Epithelial cell of proximal tubule (primary cell): ENCODE measurements at regions not wholly inside any gene's neighbourhood (a gene's known extent, or its start where the extent isn't known, plus 50 kb on each side); places are given as distances from the start of the nearest gene placed in this dataset.

ENCODE experiments used
- DNase-seq: peaks from one replicate; pipeline ENCODE4 v3.0.0-alpha.2; 2011; ENCODE audit warnings: low read depth
- H3K4me3 ChIP-seq: 2 replicates; pipeline ENCODE4 v1.5.1; 2011; ENCODE audit warnings: low read depth, mild to moderate bottlenecking, low read length
- CTCF ChIP-seq: conservative IDR thresholded peaks from 2 replicates; pipeline ENCODE4 v1.5.1; 2012; ENCODE audit warnings: low read depth, mild to moderate bottlenecking, low read length

GRCh38 chr11:128259816-128260215 lies 327.5 kb downstream of the ETS1 start:
- no peak for DNase-seq
- H3K4me3 ChIP-seq: no peak overlapping the region
- no peak for TF ChIP-seq CTCF

GRCh38 chr11:128254941-128255340 lies 332.4 kb downstream of the ETS1 start:
- TF ChIP-seq CTCF: no peak

DNA sequence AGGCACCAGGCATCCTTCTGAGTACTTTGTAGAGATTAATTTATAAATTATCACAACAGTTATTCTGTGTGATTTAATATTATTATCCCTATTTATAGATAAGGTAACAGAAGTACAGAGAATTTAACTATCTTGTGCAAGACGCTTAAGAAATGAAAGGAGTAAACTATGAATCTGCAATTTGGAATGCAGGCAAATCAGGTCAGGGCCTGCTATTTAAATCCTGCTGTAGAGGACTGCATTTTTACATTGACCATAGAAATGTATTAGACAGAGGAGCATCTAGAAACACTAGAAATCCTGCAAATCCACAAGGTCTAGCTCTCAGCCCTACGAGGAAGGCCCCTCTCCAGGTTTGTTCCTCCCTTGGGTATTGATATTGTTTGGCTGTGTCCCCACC lies 336.2 kb downstream of the ETS1 start:
- TF ChIP-seq CTCF: no peak
- H3K4me3 ChIP-seq: no peak overlapping the region
- no peak for DNase-seq

More at GRCh38 chr11:128254941-128255340, 332.4 kb downstream of the ETS1 start:
- H3K4me3 ChIP-seq: no peak overlapping the region
- DNase-seq: no peak

GRCh38 chr11:128250482-128250881 lies 336.9 kb downstream of the ETS1 start:
- H3K4me3 ChIP-seq: no peak overlapping the region
- no peak for TF ChIP-seq CTCF
- no peak for DNase-seq

DNA sequence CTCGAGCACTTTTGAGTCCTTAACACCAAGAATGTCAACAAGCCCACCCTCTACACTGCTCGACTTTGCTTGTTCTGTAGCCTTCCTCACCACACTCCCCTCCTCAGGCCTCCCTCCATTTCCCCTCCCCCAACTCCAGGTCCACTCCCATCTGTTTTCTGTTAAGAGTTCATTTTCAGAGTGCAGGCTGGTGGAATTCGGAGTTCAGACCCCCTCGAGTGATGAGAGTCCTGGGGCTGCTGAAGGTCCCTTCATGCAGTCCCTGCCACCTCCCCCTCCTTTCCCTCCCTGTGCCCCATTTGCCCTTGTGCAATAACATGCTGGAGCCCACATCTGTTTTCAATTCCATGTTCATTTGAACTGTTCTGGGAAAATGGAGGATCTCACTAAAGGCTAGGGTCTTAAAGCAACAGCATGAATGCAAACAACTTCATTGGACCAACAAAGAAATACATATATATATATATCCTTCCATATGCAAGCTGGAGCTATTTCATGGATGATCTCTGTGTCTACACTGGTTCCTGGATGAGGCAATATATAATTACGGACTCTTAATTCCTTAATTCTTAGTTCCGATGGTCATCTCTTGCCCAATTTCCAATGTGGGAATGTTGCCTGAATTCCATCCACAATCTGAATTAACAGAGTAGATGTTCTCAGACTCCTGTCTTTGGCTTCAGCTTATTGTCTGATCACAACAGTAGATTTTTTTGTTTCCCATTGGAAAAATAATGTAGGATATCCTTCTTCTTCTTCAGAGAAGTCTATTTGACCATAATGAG lies 340.4 kb downstream of the ETS1 start:
- H3K4me3 ChIP-seq: no peak overlapping the region
- TF ChIP-seq CTCF: no peak
- no peak for DNase-seq

DNA sequence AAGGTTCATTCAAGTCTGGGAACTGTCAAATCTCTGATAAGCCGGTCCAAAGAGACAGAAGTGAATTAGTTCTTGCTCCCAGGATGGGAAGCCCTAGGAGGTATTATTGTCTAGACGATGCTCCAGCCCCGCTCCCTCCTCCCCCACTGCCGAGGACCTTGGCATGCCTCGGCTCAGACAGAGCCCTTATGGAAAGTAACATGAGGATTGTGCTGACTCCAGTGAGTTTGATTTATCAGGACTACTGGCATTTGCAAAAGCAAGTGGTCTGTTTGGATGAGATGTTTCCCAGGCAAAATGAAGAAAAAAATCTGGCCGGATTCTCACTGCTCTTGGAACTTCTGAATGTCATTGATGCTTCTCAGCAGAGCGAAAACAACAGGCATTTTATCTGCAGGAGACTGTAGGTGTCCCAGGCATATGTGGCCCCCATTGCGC lies 341.0 kb downstream of the ETS1 start:
- H3K4me3 ChIP-seq: no peak overlapping the region
- TF ChIP-seq CTCF: no peak
- no peak for DNase-seq

GRCh38 chr11:128244871-128245270 lies 342.5 kb downstream of the ETS1 start:
- H3K4me3 ChIP-seq: no peak overlapping the region
- no peak for DNase-seq
- TF ChIP-seq CTCF: no peak
